ENCODE measurements at regions not wholly inside any gene's neighbourhood (a gene's known extent, or its start where the extent isn't known, plus 50 kb on each side); places are given as distances from the start of the nearest gene placed in this dataset.

- TF ChIP-seq, protein P1, sequence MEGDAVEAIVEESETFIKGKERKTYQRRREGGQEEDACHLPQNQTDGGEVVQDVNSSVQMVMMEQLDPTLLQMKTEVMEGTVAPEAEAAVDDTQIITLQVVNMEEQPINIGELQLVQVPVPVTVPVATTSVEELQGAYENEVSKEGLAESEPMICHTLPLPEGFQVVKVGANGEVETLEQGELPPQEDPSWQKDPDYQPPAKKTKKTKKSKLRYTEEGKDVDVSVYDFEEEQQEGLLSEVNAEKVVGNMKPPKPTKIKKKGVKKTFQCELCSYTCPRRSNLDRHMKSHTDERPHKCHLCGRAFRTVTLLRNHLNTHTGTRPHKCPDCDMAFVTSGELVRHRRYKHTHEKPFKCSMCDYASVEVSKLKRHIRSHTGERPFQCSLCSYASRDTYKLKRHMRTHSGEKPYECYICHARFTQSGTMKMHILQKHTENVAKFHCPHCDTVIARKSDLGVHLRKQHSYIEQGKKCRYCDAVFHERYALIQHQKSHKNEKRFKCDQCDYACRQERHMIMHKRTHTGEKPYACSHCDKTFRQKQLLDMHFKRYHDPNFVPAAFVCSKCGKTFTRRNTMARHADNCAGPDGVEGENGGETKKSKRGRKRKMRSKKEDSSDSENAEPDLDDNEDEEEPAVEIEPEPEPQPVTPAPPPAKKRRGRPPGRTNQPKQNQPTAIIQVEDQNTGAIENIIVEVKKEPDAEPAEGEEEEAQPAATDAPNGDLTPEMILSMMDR (IDR thresholded peaks at IDR 0.05): no peak
- TF ChIP-seq FOSB (CRISPR knock-in tag; IDR thresholded peaks at IDR 0.05) (no peak), POLR2AphosphoS2 (conservative IDR thresholded peaks at IDR 0.05; ENCODE audit: low read length) (no peak), POLR2A (IDR thresholded peaks at IDR 0.05; ENCODE audit: low read length) (no peak), HEYL (CRISPR knock-in tag; IDR thresholded peaks at IDR 0.05) (no peak), PHF8 (IDR thresholded peaks at IDR 0.05; ENCODE audit: borderline replicate concordance, low read depth) (no peak)
Measured at GRCh38 chr5:40402007-40402364, 277.7 kb upstream of the PTGER4 start.
